Fibroblast of skin of right biceps (primary cell): ENCODE measurements at regions not wholly inside any gene's neighbourhood (a gene's known extent, or its start where the extent isn't known, plus 50 kb on each side); places are given as distances from the start of the nearest gene placed in this dataset.
A peak's percentile ranks its signal among the peaks of the same experiment; 100 is the strongest.

Experiments
- DNase-seq: peaks from one replicate; pipeline ENCODE4 v3.0.0-alpha.2; 2013

GRCh38 chrX:3435057-3435456, 88.6 kb upstream of the MXRA5 start:
- no peak for DNase-seq

GRCh38 chrX:3428792-3429191, 82.3 kb upstream of the MXRA5 start:
- DNase-seq, result peak; percentile 76

GRCh38 chrX:3426552-3426951, 80.1 kb upstream of the MXRA5 start:
- DNase-seq, result no peak

- DNase-seq, result no peak
Observed at GRCh38 chrX:3425031-3425430, 78.6 kb upstream of the MXRA5 start.

- DNase-seq, result no peak
Observed at GRCh38 chrX:3420316-3420715, 73.9 kb upstream of the MXRA5 start.

GRCh38 chrX:3415011-3415410, 68.6 kb upstream of the MXRA5 start:
- DNase-seq, result peak; percentile 43

GRCh38 chrX:3411626-3412025, 65.2 kb upstream of the MXRA5 start:
- peak; percentile 23 for DNase-seq

- peak; percentile 76 for DNase-seq
Observed at GRCh38 chrX:3409936-3410335, 63.5 kb upstream of the MXRA5 start.

- DNase-seq, result no peak
Observed at GRCh38 chrX:3407781-3408180, 61.3 kb upstream of the MXRA5 start.

GRCh38 chrX:3407121-3407520, 60.7 kb upstream of the MXRA5 start:
- DNase-seq, result no peak

GRCh38 chrX:3403748-3404147, 57.3 kb upstream of the MXRA5 start:
- DNase-seq, result peak; percentile 46
